NCI-H226 (cell line): ENCODE measurements at regions not wholly inside any gene's neighbourhood (a gene's known extent, or its start where the extent isn't known, plus 50 kb on each side); places are given as distances from the start of the nearest gene placed in this dataset.
"Not testable (repeated sequence)": the region's sequence is repeated elsewhere in the genome, so short reads cannot be mapped to it uniquely, and the experiment has no call there.

Source experiments
- DNase-seq: peaks from one replicate; pipeline ENCODE4 v3.0.0-alpha.2; 2015

DNA sequence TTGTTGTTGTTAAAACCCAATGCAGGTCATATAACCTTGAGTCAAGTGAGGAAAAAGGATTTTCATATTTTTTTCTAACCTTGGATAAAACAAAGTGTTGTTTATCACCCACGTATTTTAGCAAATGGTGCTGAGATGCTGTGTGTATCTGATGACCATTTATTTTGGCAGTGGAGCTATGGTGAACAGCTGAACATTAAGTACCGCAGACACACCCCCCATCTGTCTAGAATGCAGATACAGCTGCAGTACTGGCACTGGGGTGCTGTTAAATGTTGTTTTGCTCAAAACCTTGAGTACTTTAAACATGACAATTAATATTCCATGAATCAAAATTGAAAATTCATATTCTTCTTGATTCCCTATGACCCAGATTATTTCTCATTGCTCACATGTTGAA lies 773.3 kb upstream of the SLC39A10 start:
- DNase-seq = no peak

DNA sequence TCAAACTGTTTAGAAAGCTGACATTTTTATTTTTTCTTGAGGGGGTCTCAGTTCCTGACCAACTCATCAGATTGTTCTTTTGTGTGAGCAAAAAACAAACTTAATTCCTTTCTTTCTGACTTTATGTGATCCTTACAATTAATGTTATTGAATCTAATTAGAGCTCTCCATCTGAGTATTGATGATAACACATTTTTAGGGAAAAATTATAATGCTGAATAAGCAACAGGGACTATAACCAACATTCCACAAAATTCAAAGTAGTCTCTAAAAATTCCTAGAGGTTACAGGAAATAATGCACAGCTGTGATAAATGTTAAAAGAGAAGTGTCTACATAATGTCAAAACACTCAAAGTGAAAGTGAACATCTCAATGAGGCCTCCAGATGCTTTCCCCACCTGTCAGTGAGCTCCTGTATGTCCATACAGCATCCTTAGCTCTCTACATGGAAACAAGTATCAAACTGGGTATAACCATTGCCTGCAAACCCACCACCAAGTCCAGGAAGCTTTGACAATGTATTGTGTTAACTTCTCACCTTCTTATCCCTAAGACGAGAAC lies 786.0 kb upstream of the SLC39A10 start:
- no peak for DNase-seq

GRCh38 chr2:194867328-194867727 lies 789.7 kb upstream of the SLC39A10 start:
- DNase-seq = no peak

- no peak for DNase-seq
These were observed 802.1 kb upstream of the SLC39A10 start for GRCh38 chr2:194854941-194855340.

DNA sequence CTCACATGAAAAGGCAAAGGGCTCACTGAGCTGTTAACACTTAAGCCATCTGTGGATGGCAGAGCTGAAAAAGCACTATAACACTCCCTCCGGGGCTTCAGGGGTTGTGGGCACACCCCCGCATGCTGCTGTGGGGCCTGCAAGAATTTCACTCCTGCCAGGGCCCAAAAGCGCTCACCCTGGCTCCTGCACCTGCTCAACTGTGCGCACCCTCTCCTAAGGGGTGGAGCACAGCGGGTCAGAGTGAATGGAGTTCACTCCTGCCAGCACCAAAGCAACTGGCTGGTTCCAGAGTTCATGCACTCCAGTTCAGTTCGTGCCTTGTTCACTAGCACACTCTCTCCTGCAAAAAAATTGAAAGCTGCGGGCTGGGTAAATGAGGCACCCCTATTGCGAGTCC lies 814.2 kb upstream of the SLC39A10 start:
- DNase-seq = no peak

GRCh38 chr2:194834371-194834770 lies 822.7 kb upstream of the SLC39A10 start:
- DNase-seq = not testable (repeated sequence)

DNA sequence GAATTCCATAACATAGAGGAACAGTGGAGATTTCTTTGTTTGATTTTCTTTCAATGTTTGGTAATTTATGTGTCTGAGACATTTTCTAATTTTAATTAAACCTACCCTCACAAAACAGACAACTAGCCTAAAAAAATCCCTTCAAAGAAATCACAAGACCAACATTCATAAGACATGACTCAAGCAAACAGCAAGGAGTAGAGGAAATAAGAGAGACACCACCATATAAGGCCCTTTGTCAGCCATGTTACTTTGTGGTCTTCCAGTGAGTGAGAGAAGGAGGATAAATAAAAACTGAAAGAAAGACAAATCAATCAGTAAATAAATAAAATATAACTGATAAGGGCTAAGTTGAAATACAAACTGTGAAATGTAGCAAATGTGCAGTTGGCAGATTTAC lies 830.8 kb upstream of the SLC39A10 start:
- DNase-seq = peak; percentile 28

GRCh38 chr2:194824450-194824849 lies 832.6 kb upstream of the SLC39A10 start:
- no peak for DNase-seq

- no peak for DNase-seq
These were observed 834.4 kb upstream of the SLC39A10 start for GRCh38 chr2:194822657-194823056.

- DNase-seq = no peak
These were observed 834.9 kb upstream of the SLC39A10 start for GRCh38 chr2:194822097-194822496.

- no peak for DNase-seq
These were observed 837.7 kb upstream of the SLC39A10 start for GRCh38 chr2:194819367-194819766.

GRCh38 chr2:194815475-194815874 lies 841.6 kb upstream of the SLC39A10 start:
- no peak for DNase-seq

- no peak for DNase-seq
These were observed 854.4 kb upstream of the SLC39A10 start for GRCh38 chr2:194802589-194802988.

DNA sequence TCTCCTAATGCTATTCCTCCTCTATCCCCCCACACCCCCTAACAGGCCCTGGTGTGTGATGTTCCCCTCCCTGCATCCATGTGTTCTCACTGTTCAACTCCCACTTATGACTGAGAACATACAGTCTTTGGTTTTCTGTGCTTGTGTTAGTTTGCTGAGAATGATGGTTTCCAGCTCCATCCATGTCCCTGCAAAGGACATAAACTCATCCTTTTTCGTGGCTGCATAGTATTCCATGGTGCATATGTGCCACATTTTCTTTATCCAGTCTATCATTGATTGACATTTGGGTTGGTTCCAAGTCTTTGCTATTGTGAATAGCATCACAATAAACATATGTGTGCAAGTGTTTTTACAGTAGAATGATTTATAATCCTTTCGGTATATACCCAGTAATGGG lies 870.0 kb upstream of the SLC39A10 start:
- DNase-seq = not testable (repeated sequence)

DNA sequence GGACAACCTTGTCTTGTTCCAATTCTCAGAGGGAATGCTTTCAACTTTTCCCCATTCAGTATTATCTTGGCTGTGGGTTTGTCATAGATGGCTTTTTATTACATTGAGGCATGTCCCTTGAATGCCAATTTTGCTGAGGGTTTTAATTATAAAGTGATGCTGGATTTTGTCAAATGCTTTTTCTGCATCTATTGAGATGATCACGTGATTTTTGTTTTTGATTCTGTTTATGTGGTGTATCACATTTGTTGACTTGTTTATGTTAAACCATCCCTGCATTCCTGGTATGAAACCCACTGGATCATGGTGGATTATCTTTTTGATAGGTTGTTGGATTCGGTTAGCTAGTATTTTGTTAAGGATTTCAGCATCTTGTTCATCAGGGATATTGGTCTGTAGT lies 885.6 kb upstream of the SLC39A10 start:
- not testable (repeated sequence) for DNase-seq

DNA sequence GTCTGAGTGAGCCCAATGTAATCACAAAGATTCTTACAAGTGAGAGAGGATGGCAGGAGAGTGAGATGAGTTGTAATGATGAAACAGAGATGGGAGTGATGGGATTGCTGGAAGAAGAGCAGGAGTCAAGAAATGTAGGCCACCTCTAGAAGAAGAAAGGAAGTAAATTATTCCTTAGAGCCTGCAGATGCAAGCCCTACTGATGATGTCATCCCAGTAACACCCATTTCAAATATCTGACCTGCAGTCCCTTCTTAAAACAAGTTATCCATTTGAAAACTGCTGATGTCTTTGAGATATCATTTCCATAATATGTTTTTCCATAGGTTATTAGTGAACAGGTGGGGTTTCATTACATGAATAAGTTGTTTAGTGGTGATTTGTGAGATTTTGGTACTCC lies 888.0 kb upstream of the SLC39A10 start:
- no peak for DNase-seq

DNA sequence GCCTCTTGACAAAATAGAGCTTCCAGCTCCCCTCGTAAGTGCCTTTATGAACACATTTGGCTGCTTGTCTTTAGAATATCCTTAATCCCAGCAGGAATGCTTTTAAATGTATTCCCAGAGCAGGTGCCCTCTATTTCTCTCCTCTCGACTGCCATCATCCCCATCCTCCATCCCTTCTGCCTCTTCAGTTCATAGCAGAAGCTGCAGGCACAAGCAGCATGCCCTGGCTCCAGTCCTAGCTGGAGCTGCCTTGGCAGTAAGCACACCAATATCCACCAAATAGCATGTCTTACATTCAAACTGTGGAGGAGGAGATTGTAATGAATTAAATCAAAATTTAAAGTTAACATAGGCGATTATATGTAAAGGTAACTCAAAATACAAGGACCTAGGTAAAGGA lies 891.3 kb upstream of the SLC39A10 start:
- DNase-seq = no peak

DNA sequence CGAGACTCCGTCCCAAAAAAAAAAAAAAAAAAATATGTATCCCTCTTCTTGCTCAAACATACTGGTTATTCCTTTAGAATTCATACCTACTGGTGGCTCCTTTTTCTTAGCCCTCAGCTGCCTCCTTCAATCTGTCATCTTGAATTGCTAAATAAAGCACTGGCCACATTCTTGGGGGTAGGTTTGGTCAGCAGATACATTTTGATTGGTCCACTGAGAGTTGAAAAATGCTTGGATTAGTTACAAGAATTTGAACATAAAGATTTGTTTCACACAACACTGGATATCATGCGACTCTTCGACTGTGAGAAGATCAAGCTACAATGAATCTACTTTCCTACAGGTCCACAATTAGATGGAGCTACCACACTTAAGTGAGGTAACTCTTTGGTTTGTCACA lies 906.1 kb upstream of the SLC39A10 start:
- DNase-seq = no peak

DNA sequence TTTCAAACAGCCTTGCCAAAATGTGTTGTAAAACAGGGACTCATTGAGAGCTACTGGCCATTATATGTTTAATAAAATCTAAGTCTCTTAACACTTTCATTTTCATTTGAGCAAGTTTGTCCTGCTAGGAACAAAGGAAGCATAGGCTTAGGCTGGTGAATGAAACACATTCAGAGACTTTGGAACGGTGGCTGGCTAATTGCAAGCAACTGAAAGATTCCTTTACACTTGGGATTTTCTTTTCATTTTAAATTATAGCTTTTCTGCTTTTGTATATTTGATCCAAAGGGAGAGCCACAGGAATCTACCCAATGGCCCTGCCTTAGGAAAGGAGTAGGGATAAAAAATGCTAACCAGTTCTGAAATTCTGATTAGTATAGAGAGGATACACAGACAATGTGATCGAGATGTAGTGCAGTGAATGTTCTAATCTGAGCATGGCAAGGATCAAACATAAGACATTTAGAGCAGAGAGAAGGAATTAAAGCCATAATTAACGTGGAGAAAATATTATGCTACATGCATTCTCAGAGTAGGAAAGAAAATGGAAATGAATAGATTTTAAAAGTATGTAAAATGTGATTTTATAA lies 911.4 kb upstream of the SLC39A10 start:
- no peak for DNase-seq

DNA sequence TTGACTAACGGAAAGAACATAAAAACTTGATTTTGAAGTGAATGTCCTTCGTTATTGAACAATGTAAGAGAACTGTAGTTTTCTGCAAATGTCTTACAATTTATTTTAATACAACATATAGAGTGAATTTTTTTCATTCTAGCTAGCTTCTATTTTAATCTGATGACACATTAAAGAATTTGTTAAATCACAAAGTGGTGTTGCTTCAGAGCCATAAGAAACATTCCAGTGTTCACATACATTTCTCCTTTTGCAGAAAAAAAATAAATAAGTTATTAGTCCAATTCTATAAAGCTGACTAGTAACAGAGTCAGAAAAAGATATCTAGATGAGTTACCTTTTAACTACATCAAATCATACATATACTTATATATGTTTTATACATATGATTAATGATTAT lies 914.3 kb upstream of the SLC39A10 start:
- no peak for DNase-seq

DNA sequence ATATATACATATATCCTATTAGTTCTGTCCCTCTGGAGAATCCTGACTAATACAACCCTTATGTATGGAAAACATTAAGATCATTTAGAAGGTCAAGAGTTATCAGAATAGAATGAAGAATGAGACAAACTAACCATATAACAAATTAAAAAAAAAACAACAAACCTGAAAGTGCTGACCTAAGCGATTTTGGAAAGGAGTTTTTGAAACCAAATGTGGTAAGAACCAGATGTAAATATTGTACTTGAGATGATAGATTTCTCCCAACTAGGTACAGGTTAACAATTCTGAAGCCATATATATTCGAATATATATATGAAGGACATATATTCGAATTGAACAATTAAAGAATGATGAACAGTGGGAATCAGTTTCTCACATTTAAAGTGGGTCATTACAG lies 917.8 kb upstream of the SLC39A10 start:
- no peak for DNase-seq

- no peak for DNase-seq
These were observed 921.0 kb upstream of the SLC39A10 start for GRCh38 chr2:194735837-194736542.

- peak; percentile 31 for DNase-seq
These were observed 926.8 kb upstream of the SLC39A10 start for GRCh38 chr2:194730266-194730665.

DNA sequence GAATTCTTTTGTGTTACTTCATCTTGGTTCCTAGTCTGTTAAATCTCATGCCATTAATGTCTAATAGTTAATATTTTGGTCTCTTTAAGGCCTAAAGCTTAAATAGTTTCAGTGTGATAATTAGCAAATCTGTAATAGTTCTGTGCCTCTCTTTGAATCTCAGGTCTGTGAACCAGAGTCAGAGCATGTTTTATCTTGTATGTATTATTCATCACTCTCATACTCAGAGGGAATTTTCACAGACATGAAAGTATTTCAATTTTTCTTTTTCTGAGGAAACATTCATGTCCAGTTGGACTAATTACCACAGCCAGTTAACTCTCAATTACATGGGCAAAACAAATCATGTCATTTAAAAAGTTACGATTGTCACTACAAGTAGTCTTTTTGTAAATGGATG lies 931.9 kb upstream of the SLC39A10 start:
- no peak for DNase-seq

GRCh38 chr2:194723446-194723845 lies 933.6 kb upstream of the SLC39A10 start:
- DNase-seq = no peak
